HUDEP-2 (cell line): ENCODE measurements at regions not wholly inside any gene's neighbourhood (a gene's known extent, or its start where the extent isn't known, plus 50 kb on each side); places are given as distances from the start of the nearest gene placed in this dataset.
A peak's percentile ranks its signal among the peaks of the same experiment; 100 is the strongest.
"Not testable (repeated sequence)": the region's sequence is repeated elsewhere in the genome, so short reads cannot be mapped to it uniquely, and the experiment has no call there.

Experiments used
- DNase-seq, 76 experiments: peaks; one replicate each; lab custom pipeline; 2025; ENCODE audit not compliant: unreplicated experiment in 76 of 76; lab: John Stamatoyannopoulos, UW

DNA sequence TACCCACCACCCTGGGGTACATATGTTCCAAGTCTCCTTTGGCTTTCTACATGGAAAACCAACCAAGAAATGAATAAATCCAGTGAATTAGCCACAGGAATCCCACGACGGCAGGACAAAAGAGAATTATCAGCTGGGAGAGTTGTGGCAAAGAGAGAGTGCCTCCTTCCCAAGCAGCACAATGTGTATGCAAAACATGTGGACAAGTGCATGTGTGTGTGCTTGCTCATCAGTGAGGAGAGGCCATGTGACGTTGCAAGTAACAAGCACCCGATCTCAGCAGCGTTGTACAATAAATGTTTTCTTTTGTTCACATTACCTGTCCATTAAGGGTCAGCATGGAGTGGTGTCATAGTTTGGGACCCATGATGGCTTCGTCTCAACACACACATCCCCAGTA lies 50.0 kb upstream of the EMX2 start:
- DNase-seq: no peak

DNA sequence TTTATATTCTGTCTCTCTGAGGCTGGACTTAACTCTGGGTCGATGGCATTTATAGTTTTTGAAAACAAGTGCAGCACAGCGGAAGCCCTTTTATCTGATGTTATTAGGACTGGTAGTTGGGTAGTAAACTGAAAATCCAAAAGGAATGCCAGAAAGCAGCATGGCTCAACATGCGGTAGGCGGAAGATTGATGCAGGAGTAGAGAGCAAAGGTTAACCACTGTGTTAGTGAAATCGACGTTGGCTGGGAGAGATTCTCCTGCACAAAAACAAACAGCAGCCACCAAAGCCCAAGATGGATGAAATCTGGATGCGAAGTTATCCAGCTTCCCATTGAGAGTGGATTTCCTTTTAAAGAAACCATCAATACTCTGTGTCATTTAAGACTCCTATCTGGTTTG lies 54.5 kb upstream of the EMX2 start:
- DNase-seq: no peak

DNA sequence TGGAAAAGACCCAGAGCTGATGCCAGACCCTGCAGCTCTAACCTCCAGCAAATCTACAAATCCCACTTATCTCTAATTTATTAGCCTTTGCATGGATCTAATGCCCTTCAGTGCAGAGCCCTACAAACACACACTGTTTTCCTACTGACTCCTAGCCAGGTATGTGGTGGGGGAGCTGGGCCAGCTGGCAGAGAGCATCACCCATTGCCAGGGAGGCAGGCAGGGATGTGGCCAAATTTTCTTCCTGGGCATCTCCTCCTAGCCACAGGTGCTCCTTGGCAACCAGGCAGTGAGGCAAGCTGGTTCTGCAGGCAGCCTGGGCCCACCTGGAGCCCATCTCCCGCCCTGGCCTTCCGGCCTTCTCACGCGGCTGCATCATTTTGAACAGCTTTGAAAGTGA lies 55.9 kb upstream of the EMX2 start:
- DNase-seq: no peak

DNA sequence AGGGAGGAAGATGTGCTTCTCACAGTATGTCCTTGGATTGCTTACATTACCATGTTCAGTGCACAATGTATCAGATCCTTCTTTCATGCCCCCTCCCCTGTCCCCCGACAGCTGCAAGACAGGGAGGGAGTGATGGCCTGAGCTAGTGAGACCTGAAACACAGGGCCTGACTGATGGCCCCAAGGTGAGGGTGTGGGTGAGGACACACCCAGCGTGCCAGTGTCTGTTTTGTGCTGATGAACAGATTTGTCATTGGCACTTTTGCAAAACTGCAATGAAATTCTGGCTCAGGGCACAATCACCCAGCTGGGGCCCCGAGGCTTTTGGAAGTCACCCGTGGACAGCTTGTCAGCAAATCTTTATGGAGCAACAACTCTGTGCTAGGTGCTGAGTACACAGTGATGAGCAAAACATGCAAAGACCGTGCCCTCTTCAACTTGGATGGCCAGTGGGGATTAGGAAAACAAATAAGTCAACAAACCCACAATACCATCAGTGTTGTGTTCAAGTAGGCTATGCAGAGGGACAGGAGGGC lies 59.4 kb upstream of the EMX2 start:
- no peak for DNase-seq

DNA sequence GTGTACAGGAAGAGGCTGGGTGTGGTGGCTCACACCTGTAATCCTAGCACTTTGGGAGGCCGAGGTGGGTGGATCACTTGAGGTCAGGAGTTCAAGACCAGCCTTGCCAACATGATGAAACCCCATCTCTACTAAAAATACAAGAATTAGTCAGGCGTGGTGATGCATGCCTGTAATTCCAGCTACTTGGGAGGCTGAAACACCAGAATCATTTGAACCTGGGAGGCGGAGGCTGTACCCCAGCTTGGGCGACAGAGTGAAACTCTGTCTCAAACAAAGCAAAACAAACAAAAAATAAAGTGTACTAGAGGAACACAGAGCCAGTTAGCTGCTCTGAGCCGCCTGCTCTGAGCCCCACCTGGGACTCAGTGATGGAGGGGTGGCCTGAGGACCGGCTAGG lies 61.5 kb upstream of the EMX2 start:
- not testable (repeated sequence) for DNase-seq

DNA sequence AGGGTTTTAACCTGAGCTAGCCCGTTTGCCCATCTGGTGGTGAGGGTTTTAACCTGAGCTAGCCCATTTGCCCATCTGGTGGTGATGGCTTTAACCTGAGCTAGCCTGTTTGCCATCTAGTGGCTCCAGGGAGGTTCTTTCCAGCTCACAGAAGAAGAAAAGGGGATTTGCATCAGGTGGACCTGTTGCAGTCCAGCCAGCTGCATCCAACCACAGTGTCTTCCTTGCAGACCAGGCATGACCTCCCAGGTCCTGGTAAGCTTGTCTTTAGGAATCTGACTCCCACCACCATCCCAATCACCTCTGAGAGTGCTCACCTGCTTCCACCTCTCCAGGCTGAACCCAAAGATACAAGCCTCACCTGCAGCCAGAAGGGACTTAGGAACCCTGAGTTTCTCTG lies 62.4 kb upstream of the EMX2 start:
- no peak for DNase-seq

DNA sequence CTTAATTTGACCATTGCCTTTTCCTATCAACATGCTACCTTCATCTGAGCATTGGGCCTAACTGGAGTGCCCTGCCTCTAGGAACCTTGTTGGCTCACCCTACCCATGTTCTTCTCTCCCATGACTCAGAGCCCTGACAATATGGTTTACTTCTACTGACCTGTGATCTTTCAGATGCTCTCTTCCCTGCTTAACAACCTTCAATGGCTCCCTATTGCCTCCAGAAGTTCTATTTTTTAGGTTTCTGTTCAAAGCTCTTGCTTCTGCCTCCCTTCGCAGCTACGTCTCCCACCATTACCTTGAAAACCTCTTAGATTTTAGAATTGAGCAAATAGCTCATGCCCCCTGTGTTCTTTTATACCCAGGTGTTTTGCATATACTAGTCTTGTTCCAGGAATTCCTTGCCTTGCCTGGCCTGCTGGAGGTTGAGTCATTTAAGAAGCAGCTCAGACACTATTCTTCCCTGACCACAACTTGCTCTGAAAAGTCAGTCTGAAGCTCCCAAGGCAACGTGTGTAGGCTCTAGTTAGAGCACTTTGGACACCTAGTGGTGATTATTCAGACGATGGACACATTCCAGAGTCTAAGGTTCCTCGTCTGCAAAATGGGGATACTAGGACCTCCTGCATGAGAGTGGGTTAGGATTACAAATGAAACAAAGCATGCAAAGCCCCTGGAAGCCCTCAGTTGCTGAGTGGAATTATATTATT lies 64.4 kb upstream of the EMX2 start:
- peak in 11 of 76 experiments; percentile 4 to 28 (median 11) for DNase-seq

DNA sequence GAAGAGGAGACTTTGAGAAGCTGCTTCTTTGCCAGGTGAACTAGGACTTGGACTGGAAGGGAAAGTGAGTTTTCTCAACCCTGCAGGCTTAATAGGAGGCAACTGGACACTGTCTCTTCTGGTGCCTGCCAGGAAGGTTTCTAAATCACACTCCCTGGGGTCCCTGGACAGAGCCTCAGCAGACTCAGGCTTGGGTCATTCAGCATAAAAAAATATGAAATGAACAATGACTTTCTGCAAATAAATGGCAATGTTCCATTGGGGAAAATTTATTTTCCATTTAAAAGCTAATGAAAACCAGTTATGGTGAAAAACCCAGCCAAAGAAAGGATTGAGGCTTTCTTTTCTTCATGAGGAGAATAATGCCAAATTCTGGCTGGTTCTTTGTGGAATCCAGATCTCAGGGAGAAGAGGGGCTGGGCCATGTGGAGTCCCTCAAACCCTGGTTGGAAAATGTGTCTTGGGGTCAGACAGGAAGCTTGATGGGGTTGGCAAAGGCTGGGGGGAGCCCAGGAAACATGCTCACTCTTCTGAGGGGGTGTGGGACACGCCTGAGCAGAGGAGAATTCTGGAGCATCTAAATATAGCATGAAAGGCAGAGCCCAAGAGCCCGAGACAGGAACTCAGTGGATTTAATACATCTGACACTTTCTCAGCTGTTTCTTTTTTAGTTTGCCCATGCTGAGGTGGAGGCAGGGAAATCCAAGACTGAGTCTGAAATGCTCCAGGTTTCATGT lies 65.2 kb upstream of the EMX2 start:
- no peak for DNase-seq

DNA sequence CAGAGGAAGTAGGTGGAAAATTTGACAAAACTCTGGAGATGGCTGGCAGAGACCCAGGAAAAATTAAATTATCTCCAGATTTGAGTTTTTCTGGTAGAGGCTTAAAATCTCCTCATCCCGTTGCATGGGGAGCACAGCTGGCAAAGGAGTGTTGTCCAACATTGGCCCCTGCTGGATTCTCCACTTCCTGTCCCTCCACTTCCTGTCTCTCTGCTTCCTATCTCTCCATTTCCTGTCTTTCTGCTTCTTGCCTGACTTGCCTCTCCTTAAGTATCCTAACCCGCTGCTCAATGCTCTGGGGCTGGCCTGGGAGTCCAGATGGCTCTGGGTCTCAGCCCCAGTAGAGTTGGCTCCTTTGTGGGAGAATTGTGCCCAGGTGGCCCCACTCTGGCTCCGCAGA lies 65.8 kb upstream of the EMX2 start:
- DNase-seq: no peak

DNA sequence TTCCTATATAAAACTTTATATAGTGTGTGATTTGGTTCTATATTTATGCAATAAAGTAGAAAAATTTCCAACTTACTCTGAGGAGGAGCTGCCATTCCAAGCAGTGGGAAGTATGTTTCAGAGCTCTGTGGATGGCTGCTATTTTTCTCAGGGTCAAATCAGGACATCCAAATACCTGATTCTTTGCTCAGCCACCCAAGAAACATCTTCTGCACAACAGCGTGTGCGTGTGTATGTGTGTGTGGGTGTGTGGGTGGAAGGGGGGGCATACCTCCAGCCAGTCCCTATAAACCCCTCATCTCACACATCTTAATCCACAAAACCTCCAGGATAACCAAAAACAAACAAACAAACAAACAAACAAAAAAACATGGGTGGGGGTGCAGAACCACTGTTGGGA lies 66.3 kb upstream of the EMX2 start:
- no peak for DNase-seq

DNA sequence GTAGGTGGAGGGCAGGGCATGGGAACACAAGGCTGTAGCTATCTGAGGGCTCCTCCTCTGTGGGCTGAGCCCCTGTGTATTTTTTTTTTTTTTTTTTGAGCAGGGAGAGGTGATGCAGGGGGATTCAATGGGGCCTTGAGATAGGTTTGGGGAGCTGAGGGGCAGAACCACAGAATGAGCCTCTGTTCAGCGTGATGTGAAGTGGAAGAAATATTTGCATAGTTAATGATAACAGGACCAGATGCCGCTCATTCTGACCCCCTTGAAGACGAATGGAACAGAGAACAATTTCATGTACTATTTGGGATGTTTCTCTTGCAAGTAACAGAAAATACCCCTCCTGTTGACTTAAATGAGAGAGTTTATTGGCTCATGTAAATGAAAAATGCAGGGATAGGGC lies 69.7 kb upstream of the EMX2 start:
- no peak for DNase-seq

DNA sequence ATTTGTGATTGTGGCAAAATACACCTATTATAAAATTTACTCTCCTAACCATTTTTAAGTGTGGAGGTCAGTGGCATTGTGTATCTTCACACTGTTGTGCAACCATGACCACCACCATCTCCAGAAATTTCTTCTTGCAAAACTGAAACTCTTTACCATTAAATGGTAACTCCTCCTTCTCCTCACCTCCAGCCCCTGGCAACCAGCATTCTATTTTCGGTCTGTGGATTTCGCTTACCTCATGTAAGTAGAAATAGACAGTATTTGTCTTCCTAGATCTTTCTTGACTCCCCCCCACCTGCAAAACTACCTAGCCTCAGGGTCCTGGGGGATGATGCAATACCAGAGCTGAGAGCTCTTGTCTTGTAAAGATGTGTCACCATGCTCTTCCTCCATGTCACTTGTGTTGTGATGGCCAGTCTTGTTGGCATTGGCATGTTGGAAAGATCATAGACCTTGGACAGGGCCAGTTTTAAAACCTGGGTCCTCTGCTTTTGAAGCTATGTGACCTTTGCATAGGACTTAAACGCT lies 71.1 kb upstream of the EMX2 start:
- no peak for DNase-seq

DNA sequence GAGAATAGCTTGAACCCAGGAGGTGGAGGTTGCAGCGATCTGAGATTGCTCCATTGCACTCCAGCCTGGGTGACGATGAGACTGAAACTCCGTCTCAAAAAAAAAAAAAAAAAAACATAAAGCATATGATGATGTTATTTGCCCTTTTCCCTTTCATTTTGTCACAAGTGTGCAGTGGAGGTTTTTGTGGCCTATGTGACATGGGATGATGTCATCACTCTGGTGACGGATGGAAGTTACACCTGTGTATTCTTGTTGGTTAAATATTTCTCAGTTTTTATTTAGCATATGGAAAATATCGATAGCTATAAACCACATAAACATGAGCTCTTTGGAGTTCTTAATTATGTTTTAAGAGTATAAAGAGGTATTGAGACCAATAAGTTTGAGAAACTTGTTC lies 71.8 kb upstream of the EMX2 start:
- DNase-seq: no peak

DNA sequence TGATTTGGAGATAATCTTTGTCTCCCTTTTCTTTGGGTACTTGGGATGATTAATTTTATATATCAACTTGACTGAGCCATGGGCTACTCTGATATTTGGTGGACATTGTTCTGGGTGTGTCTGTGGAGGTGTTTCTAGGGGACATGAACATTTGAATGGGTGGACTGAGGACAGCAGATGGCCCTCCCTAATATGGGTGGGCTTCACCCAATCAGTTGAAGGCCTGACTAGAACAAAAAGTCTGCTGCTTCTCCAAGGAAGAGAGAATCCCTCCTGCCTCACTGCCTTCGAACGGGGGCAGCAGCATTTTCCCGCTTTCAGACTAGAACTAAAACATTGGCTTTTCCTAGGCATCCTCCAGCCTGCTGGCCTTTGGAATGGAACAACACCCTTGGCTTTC lies 73.9 kb upstream of the EMX2 start:
- no peak for DNase-seq

DNA sequence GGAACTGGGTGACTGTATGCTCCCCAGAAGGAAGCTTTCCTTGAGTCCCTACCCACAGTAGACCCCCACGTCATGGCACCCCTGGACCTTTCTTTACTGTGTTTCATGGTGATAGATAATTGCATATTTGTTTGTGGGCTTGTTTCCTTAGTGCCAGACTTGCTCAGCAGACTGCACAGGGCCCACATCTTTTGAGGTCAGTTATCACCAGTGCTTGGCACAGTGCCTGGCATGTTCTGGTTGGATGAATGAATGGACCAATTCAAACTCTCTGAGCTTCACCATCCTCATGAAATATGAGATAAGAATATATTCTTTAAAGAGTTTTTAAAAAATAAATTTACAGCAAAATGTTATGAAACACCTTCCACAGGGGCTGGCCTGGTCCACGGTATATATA lies 78.4 kb upstream of the EMX2 start:
- DNase-seq: peak in 1 of 76 experiments; percentile 9

DNA sequence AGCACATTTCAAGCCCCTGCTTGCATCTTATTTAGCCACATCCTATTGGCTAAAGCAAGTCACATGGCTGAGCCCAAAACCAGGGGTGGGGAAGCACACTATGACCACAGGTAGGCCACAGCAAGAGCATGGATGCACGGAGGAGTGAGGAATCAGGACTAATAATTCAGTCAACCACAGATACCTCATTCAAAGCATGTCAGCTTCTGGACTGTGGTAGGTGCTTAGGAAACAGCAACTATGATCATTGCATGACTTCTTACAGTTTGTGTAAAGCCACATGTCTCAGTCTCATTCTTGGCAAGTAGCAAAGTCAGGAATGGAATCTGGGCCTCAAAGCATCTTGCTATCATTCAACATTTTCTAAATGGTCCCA lies 79.0 kb upstream of the EMX2 start:
- DNase-seq: no peak

DNA sequence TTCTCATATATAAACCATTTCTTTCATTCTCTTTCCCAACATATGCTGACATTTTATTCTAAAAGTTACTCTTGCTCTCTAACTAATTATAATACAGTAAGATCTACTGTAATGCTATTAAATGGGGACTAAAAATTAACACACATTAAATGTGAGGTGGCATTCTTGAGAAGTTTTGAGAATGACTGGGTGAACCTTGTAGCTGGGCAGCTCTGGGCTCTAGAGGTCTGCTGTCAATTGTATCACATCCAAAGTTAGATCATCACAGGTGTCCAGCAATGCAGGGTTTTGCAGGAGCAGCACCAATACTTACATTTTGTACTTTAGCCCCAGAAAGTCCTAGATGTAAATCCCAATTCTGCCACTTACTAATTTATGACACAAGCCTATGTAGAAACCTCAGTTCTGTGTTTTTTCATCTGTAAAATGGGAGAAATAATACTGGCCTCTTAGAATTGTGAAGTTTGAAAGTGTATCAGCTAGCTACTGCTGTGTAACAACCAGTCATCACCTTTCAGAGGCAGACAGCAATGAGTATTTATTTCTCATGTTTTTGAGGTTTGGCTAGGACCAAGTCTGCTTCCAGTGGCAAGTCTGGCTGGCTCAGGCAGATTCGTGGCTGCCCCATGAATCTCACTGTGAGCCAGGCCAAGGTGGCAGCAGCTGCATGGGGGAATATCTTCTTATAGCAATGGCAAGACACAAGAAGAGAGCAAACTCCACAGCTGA lies 79.6 kb upstream of the EMX2 start:
- DNase-seq: no peak

DNA sequence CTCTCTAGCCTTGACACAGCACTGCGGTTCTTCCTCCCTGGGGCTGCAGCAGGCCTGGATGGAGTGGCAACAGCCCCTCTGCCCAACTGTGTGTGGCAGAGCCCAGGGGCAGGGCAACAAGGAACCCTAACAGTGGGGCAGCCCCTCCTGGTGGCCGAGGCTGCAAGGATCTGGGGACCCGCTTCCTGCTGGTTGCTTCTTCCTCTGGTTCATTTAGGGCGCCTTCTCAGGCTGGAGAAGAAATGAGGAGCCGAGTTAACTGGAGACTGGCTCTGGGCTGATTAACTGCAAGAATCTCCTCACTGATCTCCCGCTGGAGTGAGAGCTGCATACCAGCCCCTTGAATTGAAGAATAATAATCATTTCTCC lies 80.1 kb upstream of the EMX2 start:
- peak in 6 of 76 experiments; percentile 11 to 20 (median 15) for DNase-seq

DNA sequence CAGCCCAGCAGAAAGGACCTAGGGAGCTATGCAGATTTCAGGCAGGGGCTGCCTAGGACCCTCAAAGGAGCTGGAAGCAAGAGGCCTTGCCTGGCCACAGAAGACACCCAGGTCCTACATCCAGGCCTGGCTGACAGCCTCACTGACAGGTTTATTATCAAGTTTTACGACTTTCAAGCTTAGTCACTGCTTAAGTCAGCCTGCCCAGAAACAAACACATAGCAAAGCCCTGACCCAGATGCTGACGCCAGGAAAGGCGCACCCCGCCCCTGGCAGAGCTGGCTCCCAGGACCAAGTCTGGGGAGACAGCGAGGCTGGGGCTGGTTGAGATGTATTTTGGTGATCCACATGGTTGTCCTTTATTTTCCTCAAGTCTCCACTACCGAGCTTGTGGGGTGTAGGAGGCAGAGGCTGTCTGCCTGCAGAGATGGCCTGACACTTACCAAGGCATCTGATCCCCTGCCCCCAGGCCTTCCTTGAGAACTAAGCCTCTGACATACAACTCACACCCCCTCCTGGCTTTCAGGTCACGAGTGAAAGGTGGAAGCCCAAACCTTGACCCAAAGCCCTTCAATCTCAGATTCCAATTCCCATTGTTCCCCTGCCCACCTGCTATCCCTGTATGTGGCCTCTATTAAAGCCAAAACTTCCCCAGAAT lies 80.7 kb upstream of the EMX2 start:
- DNase-seq: no peak

DNA sequence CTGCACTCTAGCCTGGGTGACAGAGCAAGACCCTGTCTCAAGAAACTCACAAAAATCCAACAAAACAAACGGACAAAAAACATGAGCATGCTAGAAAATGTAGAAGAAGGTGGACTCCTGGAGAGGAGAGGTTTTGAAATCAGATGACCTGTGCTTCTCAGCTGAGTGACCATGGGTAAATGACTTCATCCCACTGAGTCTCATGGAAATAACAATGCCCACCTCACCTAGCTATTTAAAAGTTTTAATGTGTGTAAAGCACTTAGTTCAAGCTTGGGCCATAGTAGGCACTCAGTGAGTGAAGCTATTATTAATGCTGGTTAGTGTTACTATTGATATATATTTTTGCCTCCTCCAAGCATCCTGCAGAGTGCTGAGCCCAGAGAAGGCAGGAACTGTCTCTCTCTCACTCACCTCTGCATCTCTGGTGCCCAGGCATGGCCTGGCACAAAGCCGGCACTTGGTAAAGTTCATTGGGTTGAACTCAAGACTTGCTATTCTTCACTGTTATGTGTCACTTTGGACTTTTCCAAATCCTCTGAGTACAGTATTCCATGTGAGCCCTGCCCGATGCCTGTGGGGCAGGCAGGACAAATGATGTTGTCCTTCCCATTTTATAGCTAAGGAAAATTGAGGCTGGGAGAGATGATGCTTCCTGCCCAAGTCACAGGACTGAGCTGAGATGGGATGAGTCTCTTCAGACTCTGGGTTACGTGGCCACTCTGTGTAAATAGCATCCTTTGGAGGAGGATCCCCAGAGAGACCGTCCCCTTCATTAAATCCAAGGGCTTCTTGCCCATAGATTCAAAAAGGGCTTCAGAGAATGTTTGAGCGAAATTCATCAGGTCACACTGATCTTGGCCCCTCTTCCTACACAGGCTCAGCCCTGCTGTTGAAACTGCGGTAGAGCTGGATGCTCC lies 81.4 kb upstream of the EMX2 start:
- no peak for DNase-seq
